ENCODE measurements at regions not wholly inside any gene's neighbourhood (a gene's known extent, or its start where the extent isn't known, plus 50 kb on each side); places are given as distances from the start of the nearest gene placed in this dataset.
"Not testable (repeated sequence)": the region's sequence is repeated elsewhere in the genome, so short reads cannot be mapped to it uniquely, and the experiment has no call there.

DNA sequence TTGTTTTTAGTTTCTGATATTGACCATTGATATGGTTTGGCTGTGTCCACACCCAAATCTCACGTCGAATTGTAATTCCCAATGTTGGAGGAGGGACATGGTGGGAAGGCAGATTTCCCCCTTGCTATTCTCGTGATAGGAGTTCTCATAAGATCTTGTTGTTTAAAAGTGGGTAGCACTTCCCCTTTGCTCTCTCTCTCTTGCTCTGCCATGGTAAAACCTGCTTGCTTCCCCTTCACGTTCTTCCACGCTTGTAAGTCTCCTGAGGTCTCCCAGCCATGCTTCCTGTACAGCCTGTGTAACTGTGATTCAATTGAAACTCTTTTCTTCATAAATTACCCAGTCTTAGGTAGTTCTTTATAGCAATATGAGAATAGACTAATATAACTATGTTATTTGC is 203.6 kb upstream of the CHORDC1 start:
- H3K4me3 ChIP-seq (ENCODE audit: low read length): no peak overlapping the region
- no peak for DNase-seq
- no peak overlapping the region for H3K23ac ChIP-seq (ENCODE audit: low read length)
- no peaks in the 10 kb centered on the region for H3K79me1 ChIP-seq (ENCODE audit: low read length)
- H3K79me2 ChIP-seq (ENCODE audit: control insufficient read depth, insufficient read depth, low read length): no peaks in the 10 kb centered on the region
- no peak overlapping the region for H4K8ac ChIP-seq (ENCODE audit: low read depth, low read length)
- H3K18ac ChIP-seq (ENCODE audit: low read length): no peak overlapping the region
- H3K4ac ChIP-seq (ENCODE audit: low read depth, low read length): no peak overlapping the region
- no CpG with 5 or more reads among the region's 5 CpGs for WGBS (ENCODE audit: extremely low coverage, insufficient coverage, low lambda C conversion rate)
- H3K36me3 ChIP-seq (ENCODE audit: control insufficient read depth, insufficient read depth, low read length): no peaks in the 10 kb centered on the region
- no peak overlapping the region for H2BK5ac ChIP-seq (ENCODE audit: low read length)
- no peak overlapping the region for H2AK5ac ChIP-seq (ENCODE audit: low read length)
- H3K27ac ChIP-seq (ENCODE audit: low read depth, low read length): no peak overlapping the region
- H3K4me1 ChIP-seq (ENCODE audit: control insufficient read depth, low read depth, low read length): no peaks in the 10 kb centered on the region
- no peaks in the 10 kb centered on the region for H3K27me3 ChIP-seq (ENCODE audit: insufficient read depth, low read length, poor library complexity)
- H2BK15ac ChIP-seq (replicated peaks; ENCODE audit: low read depth): no peak overlapping the region
- H2BK120ac ChIP-seq (ENCODE audit: low read depth, low read length): no peak overlapping the region
- no peak overlapping the region for H3K56ac ChIP-seq (ENCODE audit: low read length)
- H3K9ac ChIP-seq (ENCODE audit: low read length): no peak overlapping the region
- H4K5ac ChIP-seq (ENCODE audit: low read length): no peak overlapping the region
- H3K4me2 ChIP-seq (ENCODE audit: low read length): no peak overlapping the region

DNA sequence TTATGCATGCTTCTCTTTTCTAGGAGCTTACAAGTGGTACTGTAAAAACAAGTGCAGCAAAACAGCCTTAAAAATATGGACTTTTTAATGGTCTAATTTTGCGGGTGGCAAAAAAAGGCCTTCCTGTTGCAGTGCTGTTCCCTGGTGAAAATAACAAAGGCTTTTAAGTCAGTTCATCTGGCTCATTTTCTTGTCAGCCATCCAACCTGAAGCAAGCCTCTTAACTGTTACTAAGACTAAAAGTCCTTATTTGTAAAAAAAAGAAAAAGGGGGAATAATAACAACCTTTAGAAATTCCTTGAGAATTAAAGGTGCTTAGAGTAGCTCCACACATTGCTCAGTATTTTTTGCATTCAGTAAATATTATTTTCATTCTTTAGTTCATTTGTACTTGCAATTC is 200.5 kb upstream of the CHORDC1 start:
- no CpG with 5 or more reads among the region's 1 CpG for WGBS (ENCODE audit: extremely low coverage, insufficient coverage, low lambda C conversion rate)
- H3K36me3 ChIP-seq (ENCODE audit: control insufficient read depth, insufficient read depth, low read length): no peaks in the 10 kb centered on the region
- H3K27ac ChIP-seq (ENCODE audit: low read depth, low read length): no peak overlapping the region
- no peak overlapping the region for H3K23ac ChIP-seq (ENCODE audit: low read length)
- H2BK120ac ChIP-seq (ENCODE audit: low read depth, low read length): no peak overlapping the region
- no peak overlapping the region for H3K4me2 ChIP-seq (ENCODE audit: low read length)
- H3K79me1 ChIP-seq (ENCODE audit: low read length): no peaks in the 10 kb centered on the region
- H2BK15ac ChIP-seq (replicated peaks; ENCODE audit: low read depth): no peak overlapping the region
- H3K18ac ChIP-seq (ENCODE audit: low read length): no peak overlapping the region
- no peaks in the 10 kb centered on the region for H3K4me1 ChIP-seq (ENCODE audit: control insufficient read depth, low read depth, low read length)
- no peak overlapping the region for H3K56ac ChIP-seq (ENCODE audit: low read length)
- DNase-seq: no peak
- H2BK5ac ChIP-seq (ENCODE audit: low read length): no peak overlapping the region
- no peaks in the 10 kb centered on the region for H3K79me2 ChIP-seq (ENCODE audit: control insufficient read depth, insufficient read depth, low read length)
- H3K27me3 ChIP-seq (ENCODE audit: insufficient read depth, low read length, poor library complexity): no peaks in the 10 kb centered on the region
- H3K4ac ChIP-seq (ENCODE audit: low read depth, low read length): no peak overlapping the region
- H4K5ac ChIP-seq (ENCODE audit: low read length): no peak overlapping the region
- no peak overlapping the region for H3K9ac ChIP-seq (ENCODE audit: low read length)
- no peak overlapping the region for H4K8ac ChIP-seq (ENCODE audit: low read depth, low read length)
- H2AK5ac ChIP-seq (ENCODE audit: low read length): no peak overlapping the region
- no peak overlapping the region for H3K4me3 ChIP-seq (ENCODE audit: low read length)

DNA sequence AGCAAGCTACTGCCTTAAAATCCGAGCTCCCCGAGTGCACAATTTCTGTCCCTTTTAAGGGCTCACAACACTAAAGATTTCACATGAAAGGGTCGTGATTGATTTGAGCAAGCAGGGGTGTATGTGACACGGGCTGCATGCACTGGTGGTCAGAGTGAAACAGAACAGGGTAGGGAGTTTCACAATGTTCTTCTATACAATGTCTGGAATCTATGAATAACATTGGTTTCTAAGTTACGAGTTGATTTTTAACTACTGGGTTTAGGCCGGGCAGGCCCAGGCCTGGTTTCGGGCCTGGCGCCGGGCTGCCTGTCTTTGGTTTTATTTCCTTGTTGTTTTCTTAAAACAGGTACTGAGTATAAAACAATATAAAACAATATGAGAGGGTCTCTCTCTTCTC is 199.9 kb upstream of the CHORDC1 start:
- not testable (repeated sequence) for H3K56ac ChIP-seq (ENCODE audit: low read length); H3K79me2 ChIP-seq (ENCODE audit: control insufficient read depth, insufficient read depth, low read length); H3K27me3 ChIP-seq (ENCODE audit: insufficient read depth, low read length, poor library complexity); H3K9ac ChIP-seq (ENCODE audit: low read length); H3K4ac ChIP-seq (ENCODE audit: low read depth, low read length); H3K4me3 ChIP-seq (ENCODE audit: low read length); H3K23ac ChIP-seq (ENCODE audit: low read length); H3K18ac ChIP-seq (ENCODE audit: low read length); H2BK120ac ChIP-seq (ENCODE audit: low read depth, low read length); H3K36me3 ChIP-seq (ENCODE audit: control insufficient read depth, insufficient read depth, low read length); DNase-seq; H2BK5ac ChIP-seq (ENCODE audit: low read length); H4K5ac ChIP-seq (ENCODE audit: low read length); H3K79me1 ChIP-seq (ENCODE audit: low read length); H3K27ac ChIP-seq (ENCODE audit: low read depth, low read length); H3K4me2 ChIP-seq (ENCODE audit: low read length); H4K8ac ChIP-seq (ENCODE audit: low read depth, low read length); H2BK15ac ChIP-seq (replicated peaks; ENCODE audit: low read depth); H2AK5ac ChIP-seq (ENCODE audit: low read length); H3K4me1 ChIP-seq (ENCODE audit: control insufficient read depth, low read depth, low read length)
- no CpG with 5 or more reads among the region's 9 CpGs for WGBS (ENCODE audit: extremely low coverage, insufficient coverage, low lambda C conversion rate)

DNA sequence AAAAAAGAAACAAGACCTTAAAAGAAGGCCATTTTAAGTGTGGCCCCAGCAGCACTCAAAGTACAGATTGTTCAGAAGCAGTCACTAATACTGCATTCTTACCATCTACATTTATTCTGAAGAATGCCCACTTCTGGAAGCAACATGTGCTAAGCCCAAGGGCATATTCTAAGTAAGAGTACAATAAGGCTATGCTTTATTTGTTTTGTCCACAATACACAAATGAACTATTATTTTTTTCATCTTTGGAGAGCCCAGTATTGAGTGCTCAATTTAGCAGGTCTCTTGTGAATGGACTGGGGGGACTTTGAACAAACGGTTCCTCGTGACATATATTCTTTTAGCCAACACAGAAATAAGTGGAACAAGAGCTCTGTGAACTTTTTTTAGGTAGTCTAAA is 191.4 kb upstream of the CHORDC1 start:
- no peaks in the 10 kb centered on the region for H3K79me2 ChIP-seq (ENCODE audit: control insufficient read depth, insufficient read depth, low read length)
- no peak overlapping the region for H3K18ac ChIP-seq (ENCODE audit: low read length)
- H2BK5ac ChIP-seq (ENCODE audit: low read length): no peak overlapping the region
- H2BK15ac ChIP-seq (replicated peaks; ENCODE audit: low read depth): no peak overlapping the region
- no peak overlapping the region for H3K4me2 ChIP-seq (ENCODE audit: low read length)
- no peak overlapping the region for H3K4me3 ChIP-seq (ENCODE audit: low read length)
- no CpG with 5 or more reads among the region's 2 CpGs for WGBS (ENCODE audit: extremely low coverage, insufficient coverage, low lambda C conversion rate)
- no peak overlapping the region for H3K23ac ChIP-seq (ENCODE audit: low read length)
- H3K36me3 ChIP-seq (ENCODE audit: control insufficient read depth, insufficient read depth, low read length): no peaks in the 10 kb centered on the region
- H3K4me1 ChIP-seq (ENCODE audit: control insufficient read depth, low read depth, low read length): no peaks in the 10 kb centered on the region
- no peak overlapping the region for H4K8ac ChIP-seq (ENCODE audit: low read depth, low read length)
- H2BK120ac ChIP-seq (ENCODE audit: low read depth, low read length): no peak overlapping the region
- no peaks in the 10 kb centered on the region for H3K79me1 ChIP-seq (ENCODE audit: low read length)
- DNase-seq: no peak
- H3K4ac ChIP-seq (ENCODE audit: low read depth, low read length): no peak overlapping the region
- H4K5ac ChIP-seq (ENCODE audit: low read length): no peak overlapping the region
- no peak overlapping the region for H2AK5ac ChIP-seq (ENCODE audit: low read length)
- no peaks in the 10 kb centered on the region for H3K27me3 ChIP-seq (ENCODE audit: insufficient read depth, low read length, poor library complexity)
- H3K9ac ChIP-seq (ENCODE audit: low read length): no peak overlapping the region
- H3K27ac ChIP-seq (ENCODE audit: low read depth, low read length): no peak overlapping the region
- H3K56ac ChIP-seq (ENCODE audit: low read length): no peak overlapping the region

DNA sequence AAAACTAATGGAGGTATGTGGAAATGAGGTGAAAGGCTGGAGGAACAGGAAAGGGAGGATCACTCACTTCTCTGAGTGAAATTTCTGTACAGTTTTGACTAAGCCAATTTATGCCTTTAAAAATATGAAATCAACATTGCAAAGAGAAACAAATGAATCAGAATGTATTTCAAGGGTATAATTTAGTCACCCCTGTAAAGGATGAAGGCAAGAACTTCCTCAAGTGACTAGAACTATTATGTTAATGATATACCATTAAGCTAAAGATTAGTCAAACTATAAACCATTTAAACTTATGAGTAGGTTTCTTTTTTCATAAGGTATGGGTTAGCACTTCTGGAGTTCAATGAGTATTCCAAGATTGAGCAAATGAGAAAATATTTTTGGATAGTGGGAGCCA is 184.5 kb upstream of the CHORDC1 start:
- H3K4me3 ChIP-seq (ENCODE audit: low read length): no peak overlapping the region
- no peak overlapping the region for H2AK5ac ChIP-seq (ENCODE audit: low read length)
- H2BK5ac ChIP-seq (ENCODE audit: low read length): no peak overlapping the region
- H3K4me1 ChIP-seq (ENCODE audit: control insufficient read depth, low read depth, low read length): no peaks in the 10 kb centered on the region
- H3K9ac ChIP-seq (ENCODE audit: low read length): no peak overlapping the region
- no peaks in the 10 kb centered on the region for H3K36me3 ChIP-seq (ENCODE audit: control insufficient read depth, insufficient read depth, low read length)
- H3K23ac ChIP-seq (ENCODE audit: low read length): no peak overlapping the region
- H3K4me2 ChIP-seq (ENCODE audit: low read length): no peak overlapping the region
- no peaks in the 10 kb centered on the region for H3K79me2 ChIP-seq (ENCODE audit: control insufficient read depth, insufficient read depth, low read length)
- H3K4ac ChIP-seq (ENCODE audit: low read depth, low read length): no peak overlapping the region
- no peaks in the 10 kb centered on the region for H3K27me3 ChIP-seq (ENCODE audit: insufficient read depth, low read length, poor library complexity)
- no peaks in the 10 kb centered on the region for H3K79me1 ChIP-seq (ENCODE audit: low read length)
- no peak overlapping the region for H4K8ac ChIP-seq (ENCODE audit: low read depth, low read length)
- no peak overlapping the region for H4K5ac ChIP-seq (ENCODE audit: low read length)
- H2BK15ac ChIP-seq (replicated peaks; ENCODE audit: low read depth): no peak overlapping the region
- no peak overlapping the region for H3K18ac ChIP-seq (ENCODE audit: low read length)
- no peak for DNase-seq
- H3K56ac ChIP-seq (ENCODE audit: low read length): no peak overlapping the region
- no peak overlapping the region for H2BK120ac ChIP-seq (ENCODE audit: low read depth, low read length)
- no peak overlapping the region for H3K27ac ChIP-seq (ENCODE audit: low read depth, low read length)

DNA sequence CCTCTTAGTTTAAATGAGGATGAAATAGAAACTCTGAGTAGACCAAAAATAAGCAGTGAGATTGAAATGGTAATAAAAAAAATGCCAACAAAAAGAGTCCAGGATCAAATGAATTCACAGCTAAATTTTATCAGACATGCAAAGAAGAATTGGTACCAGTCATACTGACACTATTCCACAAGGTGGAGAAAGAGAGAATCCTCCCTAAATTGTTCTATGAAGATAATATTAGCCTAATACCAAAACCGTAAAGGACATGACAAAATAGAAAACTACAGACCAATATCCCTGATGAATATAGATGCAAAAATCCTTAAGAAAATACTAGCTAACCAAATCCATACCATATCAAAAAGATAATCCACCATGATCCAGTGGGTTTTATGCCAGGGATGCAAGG is 169.8 kb upstream of the CHORDC1 start:
- H2AK5ac ChIP-seq (ENCODE audit: low read length): no peak overlapping the region
- no peaks in the 10 kb centered on the region for H3K27me3 ChIP-seq (ENCODE audit: insufficient read depth, low read length, poor library complexity)
- H3K27ac ChIP-seq (ENCODE audit: low read depth, low read length): no peak overlapping the region
- no peak overlapping the region for H3K4ac ChIP-seq (ENCODE audit: low read depth, low read length)
- no peak overlapping the region for H3K23ac ChIP-seq (ENCODE audit: low read length)
- no peak overlapping the region for H2BK5ac ChIP-seq (ENCODE audit: low read length)
- no peak overlapping the region for H3K9ac ChIP-seq (ENCODE audit: low read length)
- no peaks in the 10 kb centered on the region for H3K79me2 ChIP-seq (ENCODE audit: control insufficient read depth, insufficient read depth, low read length)
- WGBS (ENCODE audit: extremely low coverage, insufficient coverage, low lambda C conversion rate): no CpG with 5 or more reads among the region's 1 CpG
- no peak overlapping the region for H3K56ac ChIP-seq (ENCODE audit: low read length)
- H3K36me3 ChIP-seq (ENCODE audit: control insufficient read depth, insufficient read depth, low read length): no peaks in the 10 kb centered on the region
- H2BK15ac ChIP-seq (replicated peaks; ENCODE audit: low read depth): no peak overlapping the region
- H4K8ac ChIP-seq (ENCODE audit: low read depth, low read length): no peak overlapping the region
- H3K4me3 ChIP-seq (ENCODE audit: low read length): no peak overlapping the region
- no peak overlapping the region for H2BK120ac ChIP-seq (ENCODE audit: low read depth, low read length)
- no peak overlapping the region for H3K4me2 ChIP-seq (ENCODE audit: low read length)
- DNase-seq: no peak
- H3K18ac ChIP-seq (ENCODE audit: low read length): no peak overlapping the region
- H3K79me1 ChIP-seq (ENCODE audit: low read length): no peaks in the 10 kb centered on the region
- no peaks in the 10 kb centered on the region for H3K4me1 ChIP-seq (ENCODE audit: control insufficient read depth, low read depth, low read length)
- H4K5ac ChIP-seq (ENCODE audit: low read length): no peak overlapping the region

All from mesendoderm (in vitro differentiated cells).